RPMI8226 (cell line): ENCODE measurements at regions not wholly inside any gene's neighbourhood (a gene's known extent, or its start where the extent isn't known, plus 50 kb on each side); places are given as distances from the start of the nearest gene placed in this dataset.

Experiments used
- DNase-seq: peaks from one replicate; pipeline ENCODE4 v3.0.0-alpha.2; 2015

GRCh38 chr3:146827836-146828235 lies 222.7 kb upstream of the PLSCR5 start:
- DNase-seq: no peak

GRCh38 chr3:146823622-146824021 lies 218.5 kb upstream of the PLSCR5 start:
- DNase-seq: no peak

GRCh38 chr3:146818866-146819265 lies 213.7 kb upstream of the PLSCR5 start:
- no peak for DNase-seq

- DNase-seq: no peak
Observed at GRCh38 chr3:146818301-146818700, 213.2 kb upstream of the PLSCR5 start.

- no peak for DNase-seq
Observed at GRCh38 chr3:146817704-146818103, 212.6 kb upstream of the PLSCR5 start.

- DNase-seq: no peak
Observed at GRCh38 chr3:146814601-146815315, 209.6 kb upstream of the PLSCR5 start.

GRCh38 chr3:146813496-146813895 lies 208.3 kb upstream of the PLSCR5 start:
- no peak for DNase-seq

GRCh38 chr3:146803745-146804144 lies 198.6 kb upstream of the PLSCR5 start:
- DNase-seq: no peak

GRCh38 chr3:146801492-146801891 lies 196.3 kb upstream of the PLSCR5 start:
- no peak for DNase-seq

GRCh38 chr3:146800484-146800883 lies 195.3 kb upstream of the PLSCR5 start:
- no peak for DNase-seq

GRCh38 chr3:146796078-146796477 lies 190.9 kb upstream of the PLSCR5 start:
- no peak for DNase-seq

GRCh38 chr3:146783446-146783845 lies 178.3 kb upstream of the PLSCR5 start:
- DNase-seq: no peak

- no peak for DNase-seq
Observed at GRCh38 chr3:146781606-146782005, 176.5 kb upstream of the PLSCR5 start.

- DNase-seq: no peak
Observed at GRCh38 chr3:146781059-146781458, 175.9 kb upstream of the PLSCR5 start.

- no peak for DNase-seq
Observed at GRCh38 chr3:146780251-146780650, 175.1 kb upstream of the PLSCR5 start.

- peak; percentile 15 for DNase-seq
Observed at GRCh38 chr3:146777941-146778340, 172.8 kb upstream of the PLSCR5 start.

- no peak for DNase-seq
Observed at GRCh38 chr3:146772211-146772743, 167.1 kb upstream of the PLSCR5 start.

GRCh38 chr3:146770881-146771280 lies 165.7 kb upstream of the PLSCR5 start:
- DNase-seq: no peak

GRCh38 chr3:146770301-146770700 lies 165.2 kb upstream of the PLSCR5 start:
- no peak for DNase-seq

- no peak for DNase-seq
Observed at GRCh38 chr3:146757759-146758158, 152.6 kb upstream of the PLSCR5 start.

- DNase-seq: peak; percentile 3
Observed at GRCh38 chr3:146750196-146750595, 145.1 kb upstream of the PLSCR5 start.

GRCh38 chr3:146747928-146748327 lies 142.8 kb upstream of the PLSCR5 start:
- no peak for DNase-seq

- no peak for DNase-seq
Observed at GRCh38 chr3:146747051-146747450, 141.9 kb upstream of the PLSCR5 start.

- DNase-seq: no peak
Observed at GRCh38 chr3:146746190-146746589, 141.0 kb upstream of the PLSCR5 start.

- peak; percentile 87 for DNase-seq
Observed at GRCh38 chr3:146739203-146739671, 134.1 kb upstream of the PLSCR5 start.
